H7 (cell line): ENCODE measurements at regions not wholly inside any gene's neighbourhood (a gene's known extent, or its start where the extent isn't known, plus 50 kb on each side); places are given as distances from the start of the nearest gene placed in this dataset.

Source experiments
- DNase-seq: peaks from one replicate; pipeline ENCODE4 v3.0.0; 2012
- H3K27me3 ChIP-seq: 2 replicates; pipeline ENCODE4 v1.6.0; 2011; ENCODE audit warnings: mild to moderate bottlenecking, low read length; ENCODE audit not compliant: control insufficient read depth, insufficient read depth
- H3K36me3 ChIP-seq: replicated peaks from 2 replicates; pipeline ENCODE4 v1.5.1; 2011; ENCODE audit warnings: low read length; ENCODE audit not compliant: control insufficient read depth, insufficient read depth
- H3K4me3 ChIP-seq: 2 replicates; pipeline ENCODE4 v1.5.1; 2011; ENCODE audit warnings: low read depth, mild to moderate bottlenecking, control low read depth, low read length, moderate library complexity; ENCODE audit not compliant: insufficient read depth

DNA sequence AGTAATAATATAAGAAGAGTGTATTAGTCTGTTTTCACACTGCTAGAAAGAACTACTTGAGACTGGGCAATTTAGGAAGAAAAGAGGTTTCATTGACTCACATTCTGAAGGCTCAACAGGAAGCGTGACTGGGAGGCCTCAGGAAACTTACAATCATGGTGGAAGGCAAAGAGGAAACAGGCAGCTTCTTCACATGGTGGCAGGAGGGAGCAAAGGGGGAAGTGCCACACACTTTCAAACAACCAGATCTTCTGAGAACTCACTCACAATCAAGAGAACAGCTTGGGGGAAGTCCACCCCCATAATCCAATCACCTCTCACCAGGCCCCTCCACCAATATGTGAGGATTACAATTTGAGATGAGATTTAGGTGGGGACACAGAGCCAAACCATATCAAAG lies 212.5 kb upstream of the HDAC9 start:
- DNase-seq = no peak

DNA sequence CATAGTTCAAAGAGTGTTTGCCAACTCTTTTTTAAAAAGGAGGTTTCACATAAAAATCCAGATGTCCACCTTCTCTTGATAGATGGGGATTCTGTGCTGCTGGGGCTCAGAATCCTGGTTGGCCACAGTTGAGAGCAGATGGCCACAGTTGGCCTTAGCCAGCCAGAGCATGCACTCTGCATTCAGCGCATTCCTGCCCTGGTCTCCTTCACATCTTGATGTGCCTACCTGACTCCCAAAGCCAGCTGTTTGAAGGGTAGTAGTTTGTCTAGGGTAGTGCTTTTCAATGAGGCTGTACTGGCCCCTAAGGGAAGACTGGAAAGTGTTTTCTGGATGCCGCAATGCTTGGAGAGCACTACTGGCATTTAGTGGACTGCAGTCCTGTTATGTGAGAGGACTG lies 208.1 kb upstream of the HDAC9 start:
- Histone ChIP-seq H3K36me3 (no peaks in the 10 kb centered on the region), H3K27me3 (no peaks in the 10 kb centered on the region), H3K4me3 (no peak overlapping the region)
- DNase-seq = no peak

More for the DNA sequence above, 212.5 kb upstream of the HDAC9 start:
- Histone ChIP-seq H3K27me3 (no peaks in the 10 kb centered on the region), H3K36me3 (no peaks in the 10 kb centered on the region), H3K4me3 (no peak overlapping the region)

GRCh38 chr7:18288322-18289037 lies 207.1 kb upstream of the HDAC9 start:
- Histone ChIP-seq H3K27me3 (no peaks in the 10 kb centered on the region), H3K36me3 (no peaks in the 10 kb centered on the region), H3K4me3 (no peak overlapping the region)
- DNase-seq = no peak

- DNase-seq = no peak
- no peaks in the 10 kb centered on the region for H3K27me3 ChIP-seq
- no peak overlapping the region for H3K4me3 ChIP-seq
- no peaks in the 10 kb centered on the region for H3K36me3 ChIP-seq
These were observed 205.8 kb upstream of the HDAC9 start for GRCh38 chr7:18289788-18290187.

DNA sequence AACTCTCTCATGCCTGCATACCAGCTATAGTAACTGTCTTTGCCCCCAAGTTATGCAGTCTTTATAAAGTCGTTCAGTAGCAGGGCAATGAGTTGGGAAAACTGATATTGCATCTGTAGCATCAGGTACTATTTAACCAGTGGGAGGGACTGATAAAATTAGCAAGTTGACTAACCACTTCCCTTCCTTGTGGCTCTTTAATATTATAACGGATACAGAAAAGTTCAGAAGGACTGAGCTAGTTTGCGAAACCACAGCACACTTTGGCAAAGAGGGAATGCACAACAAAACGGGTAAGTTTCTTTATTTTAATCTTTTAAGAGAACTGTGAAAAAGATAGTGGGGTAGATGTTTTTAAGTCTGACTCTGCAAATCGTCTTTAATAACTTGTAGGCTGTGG lies 205.3 kb upstream of the HDAC9 start:
- H3K36me3 ChIP-seq = no peaks in the 10 kb centered on the region
- no peaks in the 10 kb centered on the region for H3K27me3 ChIP-seq

DNA sequence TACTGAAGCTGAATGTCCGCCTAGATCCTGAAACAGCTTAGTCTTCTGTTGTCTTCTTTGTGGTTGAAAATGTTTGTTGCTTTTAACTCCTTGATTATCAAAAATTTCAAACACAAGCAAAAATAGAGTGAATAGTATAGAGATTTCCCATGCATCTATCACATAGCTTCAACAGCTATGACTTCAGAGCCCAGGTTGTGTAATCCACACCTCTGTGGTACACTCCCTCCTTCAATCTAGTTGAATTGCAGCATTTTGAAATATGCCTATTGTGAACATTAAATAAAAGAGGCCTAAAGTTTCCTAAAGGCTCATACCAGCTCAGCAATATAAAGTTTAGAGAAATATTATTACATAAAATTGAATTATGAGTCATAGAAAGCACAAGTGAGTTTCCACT lies 204.7 kb upstream of the HDAC9 start:
- H3K4me3 ChIP-seq = no peak overlapping the region
- no peaks in the 10 kb centered on the region for H3K27me3 ChIP-seq
- no peaks in the 10 kb centered on the region for H3K36me3 ChIP-seq
- no peak for DNase-seq

More for the DNA sequence above, 205.3 kb upstream of the HDAC9 start:
- no peak overlapping the region for H3K4me3 ChIP-seq
- no peak for DNase-seq

DNA sequence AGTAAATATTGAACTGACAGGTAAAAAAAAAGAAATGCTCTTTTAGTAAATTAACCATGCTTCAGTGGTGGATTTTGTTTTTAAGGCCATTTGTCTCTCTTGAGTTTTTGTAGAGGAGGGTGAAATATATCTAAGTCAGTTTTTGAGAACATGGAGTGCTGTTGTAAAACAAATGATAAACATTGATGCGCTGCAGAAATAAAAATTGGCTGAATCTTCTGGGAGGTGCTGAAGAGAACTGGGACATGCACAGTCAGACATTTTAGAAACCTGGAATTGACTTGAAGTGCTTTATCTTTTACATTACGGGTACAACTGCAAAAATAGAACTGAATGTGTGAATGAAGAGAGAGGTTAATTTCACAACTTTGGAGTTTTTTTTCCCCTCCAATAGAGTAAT lies 203.0 kb upstream of the HDAC9 start:
- Histone ChIP-seq H3K36me3 (no peaks in the 10 kb centered on the region), H3K4me3 (no peak overlapping the region), H3K27me3 (no peaks in the 10 kb centered on the region)
- DNase-seq = no peak

DNA sequence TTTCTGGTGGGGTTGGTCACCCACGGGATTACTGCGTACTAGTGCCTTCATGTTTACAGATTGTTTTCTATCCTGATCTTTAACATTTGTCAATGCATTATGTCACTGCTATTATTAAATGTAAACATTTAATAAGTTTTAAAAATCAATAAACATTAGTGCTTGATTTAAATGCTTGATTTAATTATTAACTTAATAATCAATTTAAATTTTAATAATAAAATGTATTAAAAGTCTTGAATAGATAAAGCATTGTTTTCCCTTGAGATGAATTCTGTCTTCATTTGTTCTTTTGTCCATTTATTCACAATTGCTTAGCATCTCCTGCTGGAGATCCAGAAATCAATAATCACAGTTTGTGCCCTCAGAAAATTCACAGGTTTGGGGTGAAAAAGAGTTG lies 201.8 kb upstream of the HDAC9 start:
- H3K27me3 ChIP-seq = no peaks in the 10 kb centered on the region
- H3K36me3 ChIP-seq = no peaks in the 10 kb centered on the region
- no peak overlapping the region for H3K4me3 ChIP-seq
- no peak for DNase-seq

DNA sequence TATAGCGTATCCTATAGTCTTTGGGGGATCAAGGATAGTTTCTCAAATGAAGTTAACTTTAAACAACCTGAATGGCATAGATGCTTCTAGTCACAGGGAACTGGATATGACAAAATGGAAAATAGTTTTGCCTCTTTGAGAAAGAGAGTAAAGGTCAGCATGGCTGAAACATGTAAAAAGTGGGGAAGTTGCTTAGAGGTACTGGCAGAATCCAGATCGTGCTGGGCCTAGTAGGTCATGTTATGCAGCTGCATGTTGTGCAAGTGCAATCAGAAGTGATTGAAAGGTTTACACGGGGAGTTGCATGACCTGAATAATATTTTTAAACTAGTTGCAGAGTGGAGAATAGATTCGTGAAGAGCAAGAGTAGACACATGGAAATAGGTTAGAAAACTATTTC lies 201.1 kb upstream of the HDAC9 start:
- Histone ChIP-seq H3K27me3 (no peaks in the 10 kb centered on the region), H3K4me3 (no peak overlapping the region), H3K36me3 (no peaks in the 10 kb centered on the region)
- no peak for DNase-seq

GRCh38 chr7:18295781-18296423 lies 199.6 kb upstream of the HDAC9 start:
- H3K4me3 ChIP-seq = no peak overlapping the region
- DNase-seq = no peak
- H3K36me3 ChIP-seq = no peaks in the 10 kb centered on the region
- no peaks in the 10 kb centered on the region for H3K27me3 ChIP-seq

- no peak overlapping the region for H3K4me3 ChIP-seq
- no peak for DNase-seq
- no peaks in the 10 kb centered on the region for H3K27me3 ChIP-seq
- H3K36me3 ChIP-seq = no peaks in the 10 kb centered on the region
These were observed 193.5 kb upstream of the HDAC9 start for GRCh38 chr7:18302097-18302496.

DNA sequence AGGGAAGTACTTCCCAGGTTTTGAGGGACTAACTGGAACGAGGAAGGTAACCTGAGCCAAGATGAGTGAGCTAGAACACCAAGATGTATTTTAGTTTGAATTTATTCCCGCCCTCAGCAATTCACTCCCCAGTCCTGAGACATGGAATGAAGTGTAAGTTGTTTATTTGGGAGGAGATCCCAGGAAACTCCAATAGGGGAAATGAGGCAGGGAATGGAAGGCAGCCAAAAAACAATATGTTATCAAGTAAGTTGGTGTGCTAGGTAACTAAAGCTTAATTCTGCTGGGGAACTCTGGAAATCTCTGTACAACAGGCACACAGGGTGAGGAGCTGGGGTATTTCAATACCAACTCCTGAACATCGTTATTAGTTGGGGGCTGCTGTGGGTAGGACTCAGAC lies 189.7 kb upstream of the HDAC9 start:
- Histone ChIP-seq H3K4me3 (no peak overlapping the region), H3K36me3 (no peaks in the 10 kb centered on the region), H3K27me3 (no peaks in the 10 kb centered on the region)
- no peak for DNase-seq

DNA sequence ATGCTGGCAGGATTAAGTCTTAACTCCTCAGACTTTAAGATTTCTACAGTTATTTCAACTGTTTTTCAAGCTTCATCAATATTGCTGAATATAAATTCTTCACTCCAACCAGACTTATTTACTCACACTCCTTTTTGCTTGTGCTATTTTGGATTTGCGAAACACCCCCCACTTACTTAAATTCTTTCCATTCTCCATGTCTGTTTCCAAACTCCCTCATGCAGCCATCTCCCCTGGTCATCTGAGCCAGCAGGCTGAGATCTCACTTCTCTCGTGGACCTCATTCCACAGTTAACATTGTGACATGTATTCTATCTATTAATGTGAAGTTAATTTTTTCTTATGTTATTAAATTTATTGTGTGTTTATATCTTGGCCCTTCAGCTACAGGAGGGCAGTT lies 188.9 kb upstream of the HDAC9 start:
- no peak overlapping the region for H3K4me3 ChIP-seq
- no peaks in the 10 kb centered on the region for H3K27me3 ChIP-seq
- H3K36me3 ChIP-seq = no peaks in the 10 kb centered on the region
- DNase-seq = no peak

GRCh38 chr7:18308938-18309337 lies 186.6 kb upstream of the HDAC9 start:
- DNase-seq = no peak
- Histone ChIP-seq H3K27me3 (no peaks in the 10 kb centered on the region), H3K4me3 (no peak overlapping the region), H3K36me3 (no peaks in the 10 kb centered on the region)

DNA sequence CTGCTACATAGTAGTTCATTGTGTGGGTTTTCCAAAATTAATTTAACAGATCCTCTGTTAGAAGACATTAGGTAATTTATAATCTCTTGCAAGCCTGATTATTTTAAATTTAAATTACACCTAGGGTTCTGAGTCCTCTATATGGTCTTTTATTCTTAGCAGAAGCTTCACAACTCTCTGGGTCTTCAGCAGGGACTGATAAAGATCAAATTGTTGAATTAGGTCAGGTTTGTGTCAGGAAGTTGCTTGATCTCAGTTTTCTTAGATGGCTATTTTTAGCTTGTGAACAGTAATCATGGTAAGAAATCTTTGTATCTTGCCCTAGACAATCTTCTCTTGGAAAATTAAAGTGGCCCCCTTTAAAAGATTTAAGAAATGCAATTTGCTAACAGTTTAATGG lies 183.1 kb upstream of the HDAC9 start:
- DNase-seq = no peak
- Histone ChIP-seq H3K27me3 (no peaks in the 10 kb centered on the region), H3K4me3 (no peak overlapping the region), H3K36me3 (no peaks in the 10 kb centered on the region)
